IMR-90 (cell line): ENCODE measurements at regions not wholly inside any gene's neighbourhood (a gene's known extent, or its start where the extent isn't known, plus 50 kb on each side); places are given as distances from the start of the nearest gene placed in this dataset.

Experiments used
- BHLHE40 ChIP-seq: fragments of 150-350 bp; IDR thresholded peaks from 2 replicates; pipeline ENCODE4 v1.6.1; 2016; ENCODE audit warnings: mild to moderate bottlenecking, low read depth, low read length
- CEBPB ChIP-seq: IDR thresholded peaks from 2 replicates; pipeline ENCODE4 v1.6.1; 2012; ENCODE audit warnings: low read depth, low read length, improper control_type of control experiment
- MAFK ChIP-seq: IDR thresholded peaks from 2 replicates; pipeline ENCODE4 v1.6.1; 2012; ENCODE audit warnings: low read depth, low read length, improper control_type of control experiment
- POLR2A ChIP-seq: IDR thresholded peaks from 2 replicates; pipeline ENCODE4 v1.6.1; 2012; ENCODE audit warnings: mild to moderate bottlenecking, low read depth, low read length
- RAD21 ChIP-seq: IDR thresholded peaks from 2 replicates; pipeline ENCODE4 v1.6.1; 2012; ENCODE audit warnings: low read length, improper control_type of control experiment
- RFX5 ChIP-seq: IDR thresholded peaks from 2 replicates; pipeline ENCODE4 v1.8.0; 2012; ENCODE audit warnings: low read depth, mild to moderate bottlenecking, low read length, moderate library complexity
- TF ChIP-seq, protein P1 (sequence below): conservative IDR thresholded peaks from 2 replicates; pipeline ENCODE4 v1.5.1; 2012; ENCODE audit warnings: mild to moderate bottlenecking, low read depth, low read length, improper control_type of control experiment

DNA sequence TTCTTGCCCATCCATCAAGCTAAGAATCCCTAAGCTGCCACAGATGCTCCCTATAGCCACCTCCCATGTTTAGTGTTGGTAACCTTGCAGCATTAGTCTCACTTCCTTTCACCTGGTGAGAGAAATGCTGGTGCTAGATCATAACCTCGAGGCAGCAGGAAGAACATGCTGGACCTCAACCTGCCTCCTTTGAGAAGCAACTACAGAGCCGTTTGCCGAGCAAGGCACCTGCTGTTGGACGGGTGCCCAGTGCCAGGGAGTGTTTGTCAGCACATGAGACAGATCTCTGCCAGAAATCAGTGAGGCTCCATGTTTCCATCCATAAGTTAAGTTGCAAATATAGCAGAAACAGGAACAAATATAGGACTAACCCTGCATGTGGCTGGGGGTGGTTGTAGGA is 955.7 kb downstream of the TUSC7 start:
- TF ChIP-seq, protein P1, sequence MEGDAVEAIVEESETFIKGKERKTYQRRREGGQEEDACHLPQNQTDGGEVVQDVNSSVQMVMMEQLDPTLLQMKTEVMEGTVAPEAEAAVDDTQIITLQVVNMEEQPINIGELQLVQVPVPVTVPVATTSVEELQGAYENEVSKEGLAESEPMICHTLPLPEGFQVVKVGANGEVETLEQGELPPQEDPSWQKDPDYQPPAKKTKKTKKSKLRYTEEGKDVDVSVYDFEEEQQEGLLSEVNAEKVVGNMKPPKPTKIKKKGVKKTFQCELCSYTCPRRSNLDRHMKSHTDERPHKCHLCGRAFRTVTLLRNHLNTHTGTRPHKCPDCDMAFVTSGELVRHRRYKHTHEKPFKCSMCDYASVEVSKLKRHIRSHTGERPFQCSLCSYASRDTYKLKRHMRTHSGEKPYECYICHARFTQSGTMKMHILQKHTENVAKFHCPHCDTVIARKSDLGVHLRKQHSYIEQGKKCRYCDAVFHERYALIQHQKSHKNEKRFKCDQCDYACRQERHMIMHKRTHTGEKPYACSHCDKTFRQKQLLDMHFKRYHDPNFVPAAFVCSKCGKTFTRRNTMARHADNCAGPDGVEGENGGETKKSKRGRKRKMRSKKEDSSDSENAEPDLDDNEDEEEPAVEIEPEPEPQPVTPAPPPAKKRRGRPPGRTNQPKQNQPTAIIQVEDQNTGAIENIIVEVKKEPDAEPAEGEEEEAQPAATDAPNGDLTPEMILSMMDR, result no peak
- TF ChIP-seq MAFK (no peak), CEBPB (no peak), POLR2A (no peak), BHLHE40 (no peak), RFX5 (no peak), RAD21 (no peak)
